Panc1 (cell line): ENCODE measurements at regions not wholly inside any gene's neighbourhood (a gene's known extent, or its start where the extent isn't known, plus 50 kb on each side); places are given as distances from the start of the nearest gene placed in this dataset.

Experiments used
- ATAC-seq: fragments of 200-7000 bp; cut with Tn5 transposase; 2 replicates; pipeline ENCODE4 v1.9.1; 2020; ENCODE audit warnings: mild to moderate bottlenecking, moderate library complexity
- BruUV-seq: library from RNA; stranded (reverse); fragments of 400-500 nt; replicated peaks from 2 replicates; lab custom pipeline; 2021; lab: Mats Ljungman, UMichigan
- CTCF ChIA-PET: fragments of 300-600 bp; sonication (Branson Sonifier 250); formaldehyde crosslinking; loops from one replicate; lab custom pipeline; 2022; ENCODE audit warnings: antibody characterized with exemption; lab: Charles Lee
- POLR2A ChIA-PET: fragments of 300-600 bp; sonication (Branson Sonifier 250); formaldehyde crosslinking; loops from one replicate; lab custom pipeline; 2022; ENCODE audit warnings: antibody characterized with exemption; lab: Charles Lee
- DNase-seq: peaks from one replicate; pipeline ENCODE4 v3.0.0-alpha.2; 2010; ENCODE audit warnings: low read depth, low spot score
- H3K27ac ChIP-seq: 2 replicates; pipeline ENCODE4 v1.5.1; 2011; ENCODE audit warnings: mild to moderate bottlenecking, low read length, inconsistent platforms
- H3K27me3 ChIP-seq: fragments of 200-500 bp; sonication (Bioruptor generic); 2 replicates; pipeline ENCODE4 v1.6.0; 2014; ENCODE audit warnings: low read length, inconsistent platforms; ENCODE audit not compliant: control insufficient read depth, insufficient read depth
- H3K36me3 ChIP-seq: fragments of 200-500 bp; sonication (Bioruptor generic); 2 replicates; pipeline ENCODE4 v1.5.1; 2014; ENCODE audit warnings: inconsistent platforms, mild to moderate bottlenecking, low read length, moderate library complexity; ENCODE audit not compliant: control insufficient read depth, insufficient read depth
- H3K4me1 ChIP-seq: 2 replicates; pipeline ENCODE4 v1.5.1; 2011; ENCODE audit warnings: inconsistent platforms, mild to moderate bottlenecking, low read length, moderate library complexity; ENCODE audit not compliant: control insufficient read depth, insufficient read depth
- H3K4me3 ChIP-seq, 2 experiments: 2 replicates each; pipeline ENCODE4 v1.5.1; 2011 to 2012; ENCODE audit warnings: low read depth in 2 of 2, low read length in 2 of 2, mild to moderate bottlenecking in 2 of 2, inconsistent platforms in 1 of 2, moderate library complexity in 1 of 2
- H3K9me3 ChIP-seq: fragments of 200-500 bp; sonication (Bioruptor generic); 2 replicates; pipeline ENCODE4 v1.5.1; 2014; ENCODE audit warnings: low read depth, mild to moderate bottlenecking, inconsistent platforms, low read length, moderate library complexity; ENCODE audit not compliant: control insufficient read depth, insufficient read depth
- POLR2AphosphoS5 ChIP-seq: IDR thresholded peaks from 2 replicates; pipeline ENCODE4 v1.6.1; 2012; ENCODE audit warnings: mild to moderate bottlenecking, low read depth, low read length, moderate library complexity
- REST ChIP-seq, 2 experiments: IDR thresholded peaks; 2 replicates each; pipeline ENCODE4 v1.6.1; 2011 to 2012; ENCODE audit warnings: low read depth in 2 of 2, control low read depth in 1 of 2, low read length in 1 of 2, mild to moderate bottlenecking in 1 of 2, moderate library complexity in 1 of 2; ENCODE audit not compliant: insufficient read depth in 1 of 2
- SIN3A ChIP-seq: IDR thresholded peaks from 2 replicates; pipeline ENCODE4 v1.6.1; 2012; ENCODE audit warnings: low read depth, mild to moderate bottlenecking, low read length, moderate library complexity, borderline replicate concordance; ENCODE audit not compliant: insufficient read depth
- TCF7L2 ChIP-seq: IDR thresholded peaks from 2 replicates; pipeline ENCODE4 v1.6.1; 2011; ENCODE audit warnings: mild to moderate bottlenecking, low read depth, low read length, inconsistent platforms
- in situ Hi-C: cut with HindIII; loops from 2 replicates; pipeline ENCODE4 v1.10.0; 2016; ENCODE audit warnings: low sequenced_read_pairs, low pct_unique_long_range_greater_than_20kb
- intact Hi-C: fragments of 100-400 bp; cut with micrococcal nuclease; formaldehyde crosslinking; loops from one replicate; pipeline ENCODE4 v1.10.0; 2022; ENCODE audit not compliant: unreplicated experiment
- TF ChIP-seq, protein P1 (sequence below): fragments of 450-650 bp; IDR thresholded peaks from 2 replicates; pipeline ENCODE4 v1.5.1; 2017; ENCODE audit warnings: mild to moderate bottlenecking

DNA sequence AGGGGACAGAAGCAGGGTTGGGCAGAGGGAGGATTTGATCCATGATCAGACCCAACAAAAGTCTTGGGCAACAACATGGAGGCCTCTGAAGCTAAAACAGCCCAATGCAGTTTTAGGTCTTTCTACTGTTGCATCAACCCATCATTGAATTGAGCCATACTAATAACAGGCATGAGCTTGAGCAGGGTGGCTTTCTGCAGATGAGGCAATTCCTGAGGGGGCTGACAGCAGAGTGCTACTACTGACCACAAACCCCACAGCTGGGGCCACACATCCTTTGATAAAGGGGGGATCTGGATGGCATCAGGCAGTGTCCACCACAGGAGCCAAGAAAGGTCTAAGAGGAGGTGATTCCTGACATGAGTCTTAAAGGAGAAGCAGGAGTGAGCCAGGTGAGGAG is 517.0 kb upstream of the PPP2R3A start:
- Histone ChIP-seq H3K4me3 (no peak overlapping the region), H3K27me3 (peaks cover 7% of the 10 kb centered on the region), H3K4me1 (no peaks in the 10 kb centered on the region), H3K9me3 (no peaks in the 10 kb centered on the region), H3K36me3 (no peaks in the 10 kb centered on the region), H3K27ac (no peak overlapping the region)
- DNase-seq = no peak
- no TSS peak for BruUV-seq
- intact Hi-C loops = no loop called here
- no peak for ATAC-seq
- in situ Hi-C loops = no loop called here
- POLR2A ChIA-PET = no interaction called here
- CTCF ChIA-PET = interaction anchor here (0.6 kb wide), 1 partner anchor 80 kb away, joined by 5 read pairs; no protein-coding TSS in a partner anchor
- TF ChIP-seq, protein P1, sequence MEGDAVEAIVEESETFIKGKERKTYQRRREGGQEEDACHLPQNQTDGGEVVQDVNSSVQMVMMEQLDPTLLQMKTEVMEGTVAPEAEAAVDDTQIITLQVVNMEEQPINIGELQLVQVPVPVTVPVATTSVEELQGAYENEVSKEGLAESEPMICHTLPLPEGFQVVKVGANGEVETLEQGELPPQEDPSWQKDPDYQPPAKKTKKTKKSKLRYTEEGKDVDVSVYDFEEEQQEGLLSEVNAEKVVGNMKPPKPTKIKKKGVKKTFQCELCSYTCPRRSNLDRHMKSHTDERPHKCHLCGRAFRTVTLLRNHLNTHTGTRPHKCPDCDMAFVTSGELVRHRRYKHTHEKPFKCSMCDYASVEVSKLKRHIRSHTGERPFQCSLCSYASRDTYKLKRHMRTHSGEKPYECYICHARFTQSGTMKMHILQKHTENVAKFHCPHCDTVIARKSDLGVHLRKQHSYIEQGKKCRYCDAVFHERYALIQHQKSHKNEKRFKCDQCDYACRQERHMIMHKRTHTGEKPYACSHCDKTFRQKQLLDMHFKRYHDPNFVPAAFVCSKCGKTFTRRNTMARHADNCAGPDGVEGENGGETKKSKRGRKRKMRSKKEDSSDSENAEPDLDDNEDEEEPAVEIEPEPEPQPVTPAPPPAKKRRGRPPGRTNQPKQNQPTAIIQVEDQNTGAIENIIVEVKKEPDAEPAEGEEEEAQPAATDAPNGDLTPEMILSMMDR = no peak
- TF ChIP-seq REST (IDR thresholded peaks at IDR 0.05; ENCODE audit: insufficient read depth in 1 of 2, low read depth in 2 of 2, low read length in 1 of 2) (no peak), SIN3A (no peak), TCF7L2 (no peak), POLR2AphosphoS5 (no peak)

DNA sequence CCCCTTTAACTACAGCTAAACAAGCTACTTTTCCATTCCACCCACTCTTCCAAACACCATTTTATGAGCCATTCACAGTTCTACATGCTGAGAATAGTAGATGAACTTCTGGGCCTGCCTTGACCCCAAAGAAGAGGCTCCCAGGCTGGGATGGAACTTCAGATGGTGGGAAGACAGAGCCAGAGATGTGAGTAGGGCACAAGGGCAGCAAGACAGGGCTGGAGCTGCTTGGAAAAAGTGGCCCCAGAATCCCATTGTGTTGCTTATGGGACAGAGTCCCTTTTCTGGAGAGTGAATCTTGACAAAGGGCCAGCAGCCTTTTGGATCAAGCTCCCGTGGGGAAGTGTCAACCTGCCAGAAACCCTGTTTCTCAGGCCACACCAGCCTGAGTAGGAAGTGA is 516.5 kb upstream of the PPP2R3A start:
- intact Hi-C loops = no loop called here
- POLR2A ChIA-PET = no interaction called here
- ATAC-seq = no peak

More for the DNA sequence above, 516.5 kb upstream of the PPP2R3A start:
- Histone ChIP-seq H3K27me3 (peaks cover 10% of the 10 kb centered on the region), H3K4me1 (no peaks in the 10 kb centered on the region), H3K4me3 (no peak overlapping the region), H3K27ac (no peak overlapping the region), H3K9me3 (no peaks in the 10 kb centered on the region), H3K36me3 (no peaks in the 10 kb centered on the region)
- TF ChIP-seq, protein P1 = no peak
- TF ChIP-seq TCF7L2 = no peak
- CTCF ChIA-PET = interaction anchor here (0.6 kb wide), 1 partner anchor 80 kb away, joined by 5 read pairs; no protein-coding TSS in a partner anchor
- no TSS peak for BruUV-seq
- in situ Hi-C loops = no loop called here
- no peak for DNase-seq
